ENCODE measurements at regions not wholly inside any gene's neighbourhood (a gene's known extent, or its start where the extent isn't known, plus 50 kb on each side); places are given as distances from the start of the nearest gene placed in this dataset.

DNA sequence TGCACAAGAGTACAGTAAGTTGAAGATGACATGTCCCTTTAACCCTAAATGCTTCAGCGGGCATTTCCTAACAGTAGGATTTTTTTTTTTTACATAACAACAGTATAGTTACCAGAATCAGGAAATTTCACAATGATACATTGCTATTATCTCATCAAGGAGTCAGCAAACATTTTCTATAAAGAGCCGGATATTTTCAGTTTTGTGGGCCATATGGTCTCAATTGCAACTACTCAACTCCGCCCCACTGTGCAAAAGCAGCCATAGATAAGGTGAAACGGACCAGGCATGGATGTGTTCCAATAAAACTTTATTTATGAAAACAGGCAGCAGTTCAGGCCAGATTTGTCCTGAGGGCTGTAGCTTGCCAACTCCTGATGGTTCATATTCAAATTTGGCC is 130.6 kb downstream of the SMAD6 start:
- DNase-seq: no peak

DNA sequence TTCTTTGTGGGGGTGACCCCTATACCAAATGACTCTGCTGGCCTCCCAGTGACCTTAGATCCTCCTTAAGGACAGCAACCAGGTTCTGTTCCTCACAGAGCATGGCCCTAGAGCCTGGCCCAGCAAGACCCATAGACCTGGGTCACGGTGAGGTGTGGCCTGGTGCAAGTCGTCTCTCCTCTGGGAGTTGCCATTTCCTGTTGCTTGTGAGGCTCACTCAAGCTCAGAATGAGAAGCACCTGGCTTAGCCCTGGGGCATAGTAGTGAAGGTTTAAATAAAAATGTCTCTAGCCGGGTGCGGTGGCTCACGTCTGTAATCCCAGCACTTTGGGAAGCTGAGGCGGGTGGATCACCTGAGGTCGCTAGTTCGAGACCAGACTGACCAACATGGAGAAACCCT is 131.3 kb downstream of the SMAD6 start:
- no peak for DNase-seq

DNA sequence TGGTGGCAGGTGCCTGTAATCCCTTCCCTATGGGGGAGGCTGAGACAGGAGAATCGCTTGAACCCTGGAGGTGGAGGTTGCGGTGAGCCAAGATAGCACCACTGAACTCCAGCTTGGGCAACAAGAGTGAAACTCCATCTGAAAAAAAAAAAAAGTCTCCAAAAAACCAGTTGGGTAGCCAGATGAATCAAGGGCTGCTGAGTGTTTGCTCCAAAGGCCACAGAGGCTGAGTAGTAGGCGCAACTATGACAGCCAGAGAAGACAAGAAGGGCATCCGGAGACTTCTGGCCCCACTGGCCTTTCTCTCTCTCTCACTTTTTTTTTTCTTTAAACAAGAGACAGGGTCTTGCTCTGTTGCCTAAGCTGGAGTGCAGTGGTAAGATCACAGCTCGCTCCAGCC is 131.8 kb downstream of the SMAD6 start:
- no peak for DNase-seq

DNA sequence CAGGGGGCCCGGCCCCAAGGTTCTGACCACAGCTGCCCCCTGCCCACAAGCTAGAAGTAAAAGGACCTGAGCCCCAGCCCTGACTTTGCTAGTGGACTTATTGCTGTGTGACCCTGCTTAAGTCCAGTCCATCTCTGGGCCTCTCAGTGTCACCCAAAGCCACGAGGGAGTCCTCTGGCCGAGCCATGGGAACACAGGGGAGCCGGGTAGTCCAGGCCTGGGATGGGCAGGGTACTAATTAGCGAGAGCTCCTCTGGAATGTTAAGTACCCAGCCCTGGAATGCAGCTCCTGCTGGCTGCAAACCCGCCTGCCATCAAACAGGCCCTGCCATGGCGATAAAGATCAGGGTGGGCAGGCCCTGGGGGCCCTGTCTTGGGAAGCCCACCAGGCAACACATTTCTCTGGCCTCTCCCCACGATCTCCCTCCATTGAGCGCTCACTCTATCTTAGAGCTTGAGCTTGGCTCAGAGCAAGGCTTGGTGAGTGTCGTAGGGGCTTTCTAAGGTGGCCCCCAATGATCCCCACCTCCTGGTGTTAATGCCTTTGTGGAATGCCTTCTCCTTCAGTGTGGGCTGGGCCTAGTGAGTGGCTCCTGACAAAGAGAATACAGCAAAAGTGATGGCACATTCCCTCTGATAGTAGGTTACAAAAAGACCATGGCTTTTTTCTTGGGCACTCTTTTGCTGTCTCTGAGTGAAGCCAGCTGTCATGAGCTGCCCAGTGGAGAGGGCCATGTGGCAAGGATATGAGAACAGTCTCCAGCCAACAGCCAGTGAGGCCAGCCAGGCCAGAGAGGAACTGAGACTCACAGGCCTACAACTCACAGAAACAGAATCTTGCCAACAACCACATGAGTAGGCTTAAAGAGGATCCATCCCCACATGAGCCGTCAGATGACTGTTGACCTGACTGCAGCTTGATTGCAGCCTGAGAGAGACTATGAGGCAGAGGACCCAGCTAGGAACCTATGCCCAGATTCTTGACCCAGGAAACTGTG is 133.1 kb downstream of the SMAD6 start:
- DNase-seq: no peak

DNA sequence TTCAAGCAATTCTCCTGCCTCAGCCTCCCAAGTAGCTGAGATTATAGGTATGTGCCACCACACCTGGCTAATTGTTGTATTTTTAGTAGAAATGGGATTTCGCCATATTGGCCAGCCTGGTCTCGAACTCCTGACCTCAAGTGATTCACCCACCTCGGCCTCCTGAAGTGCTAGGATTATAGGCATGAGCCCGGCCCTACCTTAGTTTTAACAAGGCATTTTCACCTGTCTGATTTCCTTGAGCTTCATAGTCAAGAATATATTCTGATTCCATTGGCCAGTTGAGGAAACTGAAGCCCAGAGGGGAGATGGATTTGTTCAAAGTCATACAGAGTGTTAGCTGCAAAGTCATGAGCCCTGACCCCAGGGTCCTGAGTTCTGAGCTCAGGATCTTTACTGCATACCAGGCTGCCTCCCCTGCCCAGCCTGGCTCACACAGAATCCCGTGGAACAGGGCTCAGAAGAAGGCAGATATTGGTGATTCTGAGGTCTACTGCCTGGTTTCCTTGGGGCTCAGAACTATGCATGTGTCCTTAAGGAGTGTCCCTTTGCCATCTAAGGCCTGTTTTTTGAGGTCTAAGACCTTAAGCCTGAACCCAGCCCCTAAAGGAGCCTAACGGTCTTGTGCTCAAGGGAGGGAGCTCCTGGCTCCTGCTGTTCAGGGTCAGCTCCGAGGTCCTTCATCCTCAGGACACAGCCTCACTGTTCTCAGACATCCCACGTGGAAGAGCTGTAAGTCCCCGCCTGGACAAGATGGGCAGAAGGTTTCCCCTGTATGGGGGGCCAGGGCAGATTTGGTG is 134.4 kb downstream of the SMAD6 start:
- DNase-seq: no peak

DNA sequence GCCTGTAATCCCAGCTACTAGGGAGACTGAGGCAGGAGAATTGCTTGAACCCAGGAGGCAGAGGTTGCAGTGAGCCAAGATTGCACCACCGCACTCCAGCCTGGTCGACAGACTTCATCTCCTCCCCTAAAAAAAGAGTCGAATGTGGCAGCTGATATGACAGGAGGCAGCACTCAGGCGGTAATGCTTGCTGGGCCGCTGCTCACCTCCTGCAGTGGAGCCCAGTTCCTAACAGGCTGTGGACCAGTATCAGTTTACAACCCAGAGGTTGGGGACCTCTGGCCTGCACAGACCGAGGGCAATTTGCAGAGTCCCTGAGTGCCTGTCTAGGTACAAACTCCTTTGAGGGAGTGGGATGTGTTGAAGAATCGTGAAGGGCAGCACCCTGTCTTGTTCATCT is 136.2 kb downstream of the SMAD6 start:
- DNase-seq: no peak

DNA sequence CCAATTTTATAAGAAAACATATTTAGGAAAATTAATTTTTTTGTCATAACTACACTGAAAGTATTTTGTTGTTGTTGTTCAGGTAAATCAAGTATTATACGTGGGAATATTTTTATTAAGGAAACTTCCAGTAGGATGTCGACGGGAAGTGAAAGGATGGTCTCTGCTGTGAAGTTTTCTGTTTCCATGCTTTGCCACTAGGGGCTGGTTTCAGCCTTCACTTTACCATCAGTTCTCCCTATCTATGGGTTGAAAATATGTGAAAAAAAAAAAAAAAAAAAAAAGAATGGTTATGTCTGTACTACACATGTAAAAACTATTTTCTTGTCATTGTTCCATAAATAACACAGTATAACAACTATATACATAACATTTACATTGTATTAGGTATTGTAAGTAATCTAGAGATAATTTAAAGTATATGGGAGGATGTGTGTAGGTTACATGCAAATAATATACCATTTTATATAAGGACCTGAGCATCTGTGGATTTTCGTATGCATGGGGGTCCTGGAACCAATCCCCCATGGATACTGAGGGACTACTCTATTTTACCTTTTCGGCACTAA is 136.7 kb downstream of the SMAD6 start:
- DNase-seq: no peak

DNA sequence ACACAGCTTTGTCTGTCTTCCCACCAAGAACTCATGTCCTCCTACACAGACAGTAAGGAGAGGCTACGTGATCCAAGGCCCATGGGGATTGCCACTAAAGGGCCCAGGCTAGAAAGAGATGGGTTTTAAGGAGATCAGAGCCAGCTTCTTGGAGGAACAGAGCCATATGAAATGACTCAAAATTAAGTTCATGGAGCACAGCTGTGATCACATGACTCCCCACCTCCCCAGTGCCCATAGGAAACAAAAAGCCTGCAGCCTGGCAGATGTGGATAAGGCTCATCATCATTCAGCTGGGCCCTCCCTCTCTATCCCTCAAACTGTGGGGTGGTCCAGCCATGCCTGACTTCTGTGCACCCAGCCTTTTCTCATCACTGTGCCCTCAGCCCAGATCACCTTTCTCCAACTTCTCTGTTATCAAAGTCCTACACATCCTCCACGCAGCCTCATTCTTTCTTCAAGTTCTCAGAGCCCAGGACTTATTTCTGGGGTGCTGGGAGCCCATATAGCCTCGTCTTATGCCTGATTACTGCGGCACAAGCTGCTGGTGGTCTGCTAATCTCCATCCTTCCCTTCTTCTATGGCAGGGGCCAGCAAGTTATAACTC is 137.6 kb downstream of the SMAD6 start:
- no peak for DNase-seq

DNA sequence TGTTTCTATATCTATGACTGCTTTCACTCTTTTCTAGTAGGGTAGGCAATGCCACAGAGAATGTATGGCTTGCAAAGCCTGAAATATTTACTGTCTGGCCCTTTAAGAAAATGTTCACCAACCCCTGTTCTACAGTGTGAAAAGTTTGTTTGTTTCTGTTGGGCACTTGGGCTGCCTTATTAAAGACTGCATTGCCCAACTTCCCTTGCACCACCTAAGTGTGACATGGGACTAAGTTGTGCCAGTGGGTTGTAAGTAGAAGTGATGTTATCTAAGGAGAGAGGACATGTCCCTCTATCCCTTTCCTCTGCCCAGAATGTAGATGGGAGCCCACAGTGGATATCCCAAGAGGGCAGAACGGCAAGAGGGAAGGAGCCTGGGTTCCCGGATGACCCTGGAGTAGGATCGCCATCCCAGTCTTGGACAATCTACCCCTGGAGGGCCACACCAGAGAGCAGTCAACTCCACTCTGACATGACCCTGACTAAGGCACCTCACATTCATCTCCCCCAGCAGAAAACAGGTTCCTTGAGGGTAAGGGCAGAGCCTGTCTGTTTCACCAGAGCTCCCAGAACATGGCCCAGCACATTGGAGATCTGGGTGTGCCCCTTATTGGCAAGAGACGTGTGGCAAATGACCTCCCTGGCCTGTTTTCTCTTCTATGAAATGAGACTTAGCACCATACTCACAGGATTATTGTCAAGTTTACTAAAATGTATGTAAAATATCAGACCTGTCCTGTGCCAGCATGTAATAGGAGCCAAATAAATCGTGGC is 138.8 kb downstream of the SMAD6 start:
- no peak for DNase-seq

DNA sequence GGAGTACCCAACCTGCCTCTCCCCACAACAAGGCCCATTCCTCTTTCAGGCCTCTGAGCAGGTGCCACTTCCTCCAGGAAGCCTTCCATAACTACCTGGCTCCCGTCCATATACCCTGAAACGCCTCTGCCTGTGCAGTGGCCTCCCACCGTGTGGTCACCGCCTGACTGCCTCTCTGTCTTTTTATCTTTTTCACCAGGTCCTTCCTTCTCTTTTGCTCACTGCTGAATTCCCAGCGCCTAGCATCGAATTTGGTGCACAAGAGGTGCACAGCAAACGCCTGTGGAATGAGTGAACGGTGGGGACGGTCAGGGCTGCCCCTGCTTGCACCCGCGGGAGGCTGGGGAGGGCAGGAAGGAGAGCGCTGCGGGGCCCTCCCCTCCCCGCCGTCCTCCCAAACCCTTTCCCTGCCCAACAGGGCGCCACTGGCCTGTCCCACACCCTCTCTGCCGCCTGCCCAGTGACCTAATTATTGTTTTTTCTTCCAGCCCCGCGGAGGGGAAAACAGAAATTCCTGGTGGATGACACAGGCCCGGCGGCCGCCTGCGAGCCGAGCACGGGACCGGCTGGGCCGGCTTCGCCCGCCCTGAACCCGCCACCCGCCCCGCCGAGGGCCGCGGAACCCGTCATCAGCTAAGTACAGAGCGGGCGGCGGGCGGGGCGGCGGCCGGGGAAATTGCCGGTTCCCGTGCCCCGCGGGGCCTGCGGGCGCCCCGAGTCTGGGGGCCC is 140.1 kb downstream of the SMAD6 start:
- DNase-seq: no peak

DNA sequence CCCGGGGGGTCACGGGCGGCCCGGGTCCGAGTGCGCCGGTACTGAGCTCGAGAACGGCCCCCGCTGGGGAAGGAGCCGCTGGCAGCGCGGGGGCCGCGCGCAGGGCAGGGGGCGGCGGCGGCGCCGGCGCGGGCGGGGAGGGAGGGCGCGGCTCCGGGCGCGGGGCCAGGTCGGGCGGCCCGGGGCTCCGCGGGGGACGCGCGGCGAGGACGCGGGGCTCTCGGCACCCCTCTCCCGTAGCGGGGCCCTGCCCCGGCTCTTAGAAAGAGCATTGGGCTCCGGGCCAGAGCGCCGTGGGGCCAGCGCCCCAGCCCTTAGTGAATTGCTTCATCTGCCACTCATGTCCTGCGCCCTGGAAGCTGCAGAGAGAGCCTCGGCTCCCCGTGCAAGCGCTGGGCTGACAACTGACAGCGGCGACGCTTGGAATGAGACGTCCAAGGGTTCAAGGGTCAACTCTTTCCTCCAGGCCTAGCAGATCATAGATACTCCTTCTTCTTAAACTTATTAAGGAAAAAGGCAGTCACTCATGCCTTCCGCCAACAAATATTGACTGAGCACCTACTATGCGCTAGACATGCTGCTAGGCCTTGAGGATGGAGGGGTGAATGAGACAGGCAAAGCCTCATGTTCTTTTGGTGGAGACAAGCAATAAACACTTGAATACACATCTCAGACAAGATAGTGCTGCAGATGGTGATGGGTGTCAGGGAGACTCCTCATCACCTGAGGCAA is 140.8 kb downstream of the SMAD6 start:
- DNase-seq: no peak

DNA sequence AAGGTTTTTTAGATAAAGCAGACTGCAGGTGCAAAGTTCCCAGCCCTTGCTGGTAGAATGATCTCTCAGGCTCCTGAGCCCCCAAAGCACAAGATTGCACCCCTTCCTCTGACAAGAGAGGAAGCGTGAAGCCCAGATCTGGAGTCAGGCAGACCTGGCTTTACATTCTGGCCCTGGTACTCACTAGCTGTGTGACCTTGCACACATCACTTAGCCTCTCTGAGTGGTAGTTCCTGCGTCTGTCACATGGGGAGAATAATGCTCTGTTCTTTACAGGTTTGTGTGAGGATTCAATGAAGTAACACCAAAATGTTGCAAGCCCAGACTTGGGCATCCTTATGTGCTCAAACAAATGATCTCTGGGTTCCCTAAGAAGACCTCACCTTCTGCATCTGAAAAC is 141.5 kb downstream of the SMAD6 start:
- no peak for DNase-seq

DNA sequence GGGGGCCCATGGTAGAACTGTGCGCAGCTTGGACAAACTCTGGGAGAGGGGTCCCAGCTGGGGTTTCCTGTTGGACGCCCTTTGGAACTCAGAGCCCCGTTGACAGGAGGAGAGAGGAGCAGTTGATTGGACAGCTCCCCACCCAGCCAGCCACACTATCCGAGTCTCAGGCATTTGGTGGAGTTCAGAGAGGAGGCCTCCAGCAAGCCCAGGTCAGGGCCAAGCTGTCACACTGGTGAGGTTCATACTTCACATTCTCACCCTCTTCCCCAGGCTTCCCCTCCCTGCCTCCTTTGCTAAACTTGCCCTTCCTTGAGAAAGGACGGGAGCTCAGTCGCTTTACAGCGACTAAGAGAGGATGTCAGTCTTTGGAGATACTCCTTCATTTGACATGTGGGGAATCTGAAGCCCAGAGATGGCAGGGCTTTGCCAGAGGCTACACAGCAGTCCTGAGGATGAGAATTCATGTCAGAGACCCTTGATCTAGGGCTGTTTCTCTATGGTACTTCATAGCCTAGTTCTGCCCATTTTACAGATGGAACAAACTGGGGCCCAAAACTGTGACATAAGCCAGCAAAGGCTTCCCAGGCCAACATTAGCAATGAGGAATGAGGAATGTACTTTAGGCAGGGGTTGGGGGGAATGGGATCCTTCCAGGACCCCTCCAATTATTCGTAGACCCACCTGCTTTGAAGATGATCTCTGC is 142.2 kb downstream of the SMAD6 start:
- DNase-seq: no peak

DNA sequence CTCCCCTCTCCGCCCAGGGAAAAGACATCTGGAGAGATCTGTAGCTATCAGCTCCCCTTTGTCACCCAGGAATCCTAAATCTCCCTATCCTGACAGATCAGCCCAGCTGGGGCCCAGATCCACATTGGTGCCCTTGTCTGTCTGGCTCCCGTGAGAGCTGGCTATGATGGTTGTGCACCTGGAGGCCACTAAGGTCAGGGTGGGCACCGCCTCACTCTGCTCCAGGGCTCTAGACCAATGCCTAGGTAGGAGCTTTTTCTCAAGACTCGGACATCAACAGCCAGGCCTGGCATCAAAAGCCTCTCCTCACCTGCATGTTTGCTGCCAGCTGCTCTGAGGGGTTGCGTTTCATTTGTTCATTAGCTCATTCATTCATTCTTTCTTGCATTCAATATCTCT is 142.7 kb downstream of the SMAD6 start:
- DNase-seq: no peak

DNA sequence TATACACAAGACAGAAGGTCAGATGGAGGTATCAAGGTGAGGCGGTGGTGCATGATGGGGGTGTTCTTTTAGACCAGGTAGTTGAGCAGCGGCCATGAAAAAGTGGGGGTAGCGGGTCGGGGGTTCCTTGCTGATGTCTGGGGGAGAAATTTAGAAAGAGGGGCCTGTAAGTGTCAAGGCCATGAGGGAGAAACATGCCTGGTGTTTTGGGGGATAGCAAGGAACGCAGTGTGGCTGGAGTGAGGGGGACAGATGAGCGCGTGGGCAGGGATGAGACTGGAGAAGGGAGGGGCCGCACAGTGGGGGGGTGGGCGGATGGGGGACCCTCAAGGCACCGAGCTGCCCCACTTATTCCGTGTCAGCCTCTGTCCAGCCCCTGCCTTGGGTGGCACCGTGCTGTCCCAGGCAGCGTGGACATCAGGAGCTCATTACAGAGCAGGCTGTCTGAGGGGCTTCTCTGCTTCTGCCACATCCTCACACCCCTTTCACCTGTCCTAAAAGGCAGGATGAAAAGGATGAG is 143.3 kb downstream of the SMAD6 start:
- no peak for DNase-seq

DNA sequence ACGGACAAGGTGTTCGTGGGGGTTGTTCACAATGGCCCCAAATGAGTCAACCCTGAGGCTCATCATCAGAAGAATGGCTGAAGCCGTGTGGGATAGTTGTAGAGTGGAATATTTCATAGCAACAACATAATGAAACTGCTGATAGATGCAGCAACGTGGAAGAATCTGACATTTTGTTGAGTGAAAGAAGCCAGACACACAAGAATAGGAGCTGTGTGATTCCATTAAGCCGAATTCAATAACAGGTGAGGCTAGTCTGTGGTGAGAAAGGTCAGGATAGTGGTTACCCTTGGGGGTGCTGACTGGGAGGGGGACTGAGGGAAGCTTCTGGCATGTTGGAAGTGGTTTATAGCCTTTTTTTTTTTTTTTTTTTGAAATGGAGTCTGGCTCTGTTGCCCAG is 144.0 kb downstream of the SMAD6 start:
- no peak for DNase-seq

DNA sequence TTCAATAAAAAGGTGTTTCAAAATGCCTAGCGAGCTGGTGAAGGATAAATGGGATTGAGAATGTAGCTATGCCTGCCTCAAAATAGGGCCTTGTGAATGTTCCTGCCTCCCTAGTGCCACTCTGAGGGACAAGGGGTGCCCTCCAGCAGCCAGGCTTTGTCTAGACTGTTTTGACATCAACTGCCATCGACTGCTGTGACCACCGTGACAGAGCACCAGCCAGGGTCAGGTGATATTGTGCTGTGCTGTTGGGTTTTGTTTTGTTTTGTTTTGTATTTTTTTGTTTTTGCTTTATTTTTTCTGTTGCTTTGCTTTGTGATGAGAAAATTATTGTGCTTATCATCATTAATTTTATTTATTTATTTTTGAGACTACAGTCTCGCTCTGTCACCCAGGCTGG is 144.8 kb downstream of the SMAD6 start:
- no peak for DNase-seq

DNA sequence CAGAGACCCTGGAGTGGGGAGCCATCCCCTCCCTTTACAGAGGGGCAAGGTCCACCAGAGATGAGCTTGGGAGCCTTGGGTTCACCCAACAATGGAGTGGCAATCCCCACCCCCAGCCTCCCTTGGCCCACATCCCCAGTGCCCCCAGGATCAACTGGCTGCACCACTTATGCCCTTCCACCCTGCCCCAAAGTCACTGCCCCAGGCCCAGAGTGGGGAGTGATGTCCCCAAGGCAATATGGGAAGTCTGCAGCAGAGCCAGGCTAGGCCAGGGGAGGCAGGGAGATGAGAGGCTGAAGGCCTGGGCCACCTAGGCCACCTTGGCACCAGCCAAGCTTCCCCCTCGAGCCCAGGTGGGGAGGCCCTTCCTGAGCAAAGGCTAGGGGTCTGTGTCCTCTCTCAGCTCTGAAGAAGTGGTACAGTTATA is 145.5 kb downstream of the SMAD6 start:
- DNase-seq: no peak

DNA sequence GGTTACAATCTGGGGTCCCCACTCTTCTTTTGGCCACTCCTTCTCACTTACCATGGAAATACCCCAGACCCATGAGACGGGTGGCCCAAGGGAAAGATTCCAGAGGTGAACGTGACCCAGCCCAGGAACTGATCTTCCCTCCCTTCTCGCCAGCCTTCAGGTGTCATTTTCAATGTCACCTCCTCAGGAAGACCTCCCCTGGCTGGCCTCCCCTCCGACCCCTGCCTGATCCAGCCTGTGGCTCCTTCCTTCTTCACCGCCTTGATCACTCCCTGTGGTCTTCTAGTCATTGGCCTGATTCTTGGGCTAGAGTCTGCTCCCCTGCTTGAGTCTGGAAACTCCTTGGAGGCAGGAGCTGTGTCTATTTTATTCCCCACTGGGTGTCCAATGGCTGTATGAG is 146.1 kb downstream of the SMAD6 start:
- no peak for DNase-seq

Measured in SHP77 treated with DMSO at 0.1 percent for 48 hours (cell line).